IMR-90 (cell line): ENCODE measurements at regions not wholly inside any gene's neighbourhood (a gene's known extent, or its start where the extent isn't known, plus 50 kb on each side); places are given as distances from the start of the nearest gene placed in this dataset.

ENCODE experiments used
- ATAC-seq: fragments of 200-7000 bp; cut with Tn5 transposase; 2 replicates; pipeline ENCODE4 v1.9.1; 2020; ENCODE audit warnings: low read depth, mild to moderate bottlenecking, moderate library complexity
- BruUV-seq: library from RNA; stranded (reverse); fragments of 400-500 nt; replicated peaks from 2 replicates; lab custom pipeline; 2021; lab: Mats Ljungman, UMichigan
- CTCF ChIA-PET: fragments of 300-600 bp; formaldehyde crosslinking; extraction: SDS; loops from one replicate; lab custom pipeline; 2021; ENCODE audit warnings: antibody characterized with exemption; lab: Yijun Ruan, JAX
- POLR2A ChIA-PET: fragments of 300-600 bp; sonication (Branson Sonifier 250); formaldehyde crosslinking; loops from one replicate; lab custom pipeline; 2022; ENCODE audit warnings: antibody characterized with exemption; ENCODE audit not compliant: unreplicated experiment; lab: Charles Lee
- DNase-seq: peaks from one replicate; pipeline ENCODE4 v3.0.0; 2013
- H2AFZ ChIP-seq: replicated peaks from 2 replicates; pipeline ENCODE3; 2013; ENCODE audit warnings: low read length, mild to moderate bottlenecking; ENCODE audit not compliant: poor library complexity
- H2AK5ac ChIP-seq: 2 replicates; pipeline ENCODE4 v1.6.1; 2013; ENCODE audit warnings: low read depth, low read length, inconsistent platforms
- H2AK9ac ChIP-seq: replicated peaks from 2 replicates; pipeline ENCODE3; 2013; ENCODE audit warnings: mild to moderate bottlenecking, low read depth, low read length, moderate library complexity; ENCODE audit not compliant: poor library complexity
- H2BK120ac ChIP-seq: 2 replicates; pipeline ENCODE4 v1.6.1; 2013; ENCODE audit warnings: low read depth, low read length, inconsistent platforms
- H2BK15ac ChIP-seq: 3 replicates; pipeline ENCODE4 v1.6.1; 2013; ENCODE audit warnings: low read depth, low read length, inconsistent platforms
- H2BK20ac ChIP-seq: 2 replicates; pipeline ENCODE4 v1.6.1; 2013; ENCODE audit warnings: low read depth, mild to moderate bottlenecking, inconsistent platforms, low read length, moderate library complexity
- H2BK5ac ChIP-seq: 2 replicates; pipeline ENCODE4 v1.6.1; 2013; ENCODE audit warnings: mild to moderate bottlenecking, low read depth, low read length, inconsistent platforms; ENCODE audit not compliant: poor library complexity, severe bottlenecking
- H3K14ac ChIP-seq: replicated peaks from 2 replicates; pipeline ENCODE4 v1.6.1; 2013; ENCODE audit warnings: low read depth, low read length, inconsistent platforms
- H3K18ac ChIP-seq: 2 replicates; pipeline ENCODE4 v1.6.1; 2013; ENCODE audit warnings: low read depth, low read length, control low read depth
- H3K23ac ChIP-seq: 2 replicates; pipeline ENCODE4 v1.6.1; 2013; ENCODE audit warnings: low read depth, low read length, inconsistent platforms
- H3K27ac ChIP-seq: 2 replicates; pipeline ENCODE4 v1.5.1; 2013; ENCODE audit warnings: mild to moderate bottlenecking, control low read depth, low read length; ENCODE audit not compliant: insufficient read depth
- H3K27me3 ChIP-seq: 2 replicates; pipeline ENCODE4 v1.6.1; 2013; ENCODE audit warnings: low read length; ENCODE audit not compliant: control insufficient read depth, insufficient read depth
- H3K36me3 ChIP-seq: 2 replicates; pipeline ENCODE4 v1.6.1; 2013; ENCODE audit warnings: low read length, mixed read lengths; ENCODE audit not compliant: control insufficient read depth, insufficient read depth
- H3K4ac ChIP-seq: 2 replicates; pipeline ENCODE4 v1.6.1; 2013; ENCODE audit warnings: low read depth, low read length, inconsistent platforms
- H3K4me1 ChIP-seq: 2 replicates; pipeline ENCODE4 v1.6.1; 2013; ENCODE audit warnings: low read length, mixed read lengths; ENCODE audit not compliant: control insufficient read depth, insufficient read depth
- H3K4me2 ChIP-seq: 2 replicates; pipeline ENCODE4 v1.6.1; 2013; ENCODE audit warnings: low read depth, mild to moderate bottlenecking, control low read depth, low read length, moderate library complexity
- H3K4me3 ChIP-seq: 2 replicates; pipeline ENCODE4 v1.5.1; 2013; ENCODE audit warnings: low read depth, mild to moderate bottlenecking, control low read depth, low read length, moderate library complexity; ENCODE audit not compliant: insufficient read depth
- H3K56ac ChIP-seq: 2 replicates; pipeline ENCODE4 v1.6.1; 2013; ENCODE audit warnings: low read length, inconsistent platforms; ENCODE audit not compliant: insufficient read depth; ENCODE audit errors: extremely low read depth
- H3K79me1 ChIP-seq, 2 experiments: 2 replicates each; pipeline ENCODE4 v1.6.1; 2013; ENCODE audit warnings: low read length in 2 of 2, inconsistent platforms in 1 of 2, low read depth in 1 of 2
- H3K9ac ChIP-seq: 2 replicates; pipeline ENCODE4 v1.6.1; 2013; ENCODE audit warnings: low read depth, low read length, control low read depth
- H3K9me1 ChIP-seq: 2 replicates; pipeline ENCODE4 v1.6.1; 2013; ENCODE audit warnings: low read length, inconsistent platforms; ENCODE audit not compliant: insufficient read depth
- H3K9me3 ChIP-seq: 2 replicates; pipeline ENCODE4 v1.6.1; 2013; ENCODE audit warnings: low read length; ENCODE audit not compliant: control insufficient read depth, insufficient read depth
- H4K20me1 ChIP-seq: 2 replicates; pipeline ENCODE4 v1.6.1; 2013; ENCODE audit warnings: low read length, inconsistent platforms; ENCODE audit not compliant: insufficient read depth
- H4K5ac ChIP-seq: 2 replicates; pipeline ENCODE4 v1.6.1; 2013; ENCODE audit warnings: mild to moderate bottlenecking, low read depth, low read length, control low read depth
- H4K8ac ChIP-seq, 2 experiments: 2 replicates each; pipeline ENCODE4 v1.6.1; 2013; ENCODE audit warnings: low read depth in 2 of 2, low read length in 2 of 2, control low read depth in 1 of 2, inconsistent platforms in 1 of 2
- H4K91ac ChIP-seq: 2 replicates; pipeline ENCODE4 v1.6.1; 2013; ENCODE audit warnings: low read depth, low read length, inconsistent platforms; ENCODE audit not compliant: insufficient read depth
- BHLHE40 ChIP-seq: fragments of 150-350 bp; IDR thresholded peaks from 2 replicates; pipeline ENCODE4 v1.6.1; 2016; ENCODE audit warnings: mild to moderate bottlenecking, low read depth, low read length
- CEBPB ChIP-seq: IDR thresholded peaks from 2 replicates; pipeline ENCODE4 v1.6.1; 2012; ENCODE audit warnings: low read depth, low read length, improper control_type of control experiment
- CHD1 ChIP-seq: IDR thresholded peaks from 2 replicates; pipeline ENCODE4 v1.6.1; 2012; ENCODE audit warnings: low read depth, low read length, improper control_type of control experiment
- CTCF ChIP-seq: conservative IDR thresholded peaks from 2 replicates; pipeline ENCODE4 v1.5.1; 2012; ENCODE audit warnings: mild to moderate bottlenecking, low read depth, low read length, improper control_type of control experiment
- ELK1 ChIP-seq: fragments of 150-350 bp; IDR thresholded peaks from 2 replicates; pipeline ENCODE4 v1.6.1; 2016; ENCODE audit warnings: low read depth, mild to moderate bottlenecking, low read length, moderate library complexity, borderline replicate concordance
- FOS ChIP-seq: fragments of 150-350 bp; IDR thresholded peaks from 2 replicates; pipeline ENCODE4 v1.6.1; 2016; ENCODE audit warnings: low read depth, low read length
- MAFK ChIP-seq: IDR thresholded peaks from 2 replicates; pipeline ENCODE4 v1.6.1; 2012; ENCODE audit warnings: low read depth, low read length, improper control_type of control experiment
- MAZ ChIP-seq: IDR thresholded peaks from 2 replicates; pipeline ENCODE4 v1.6.1; 2012; ENCODE audit warnings: low read depth, mild to moderate bottlenecking, low read length, improper control_type of control experiment, moderate library complexity, borderline replicate concordance
- MXI1 ChIP-seq: IDR thresholded peaks from 2 replicates; pipeline ENCODE4 v1.6.1; 2012; ENCODE audit warnings: low read depth, mild to moderate bottlenecking, low read length, moderate library complexity, borderline replicate concordance
- NFE2L2 ChIP-seq: fragments of 150-350 bp; IDR thresholded peaks from 2 replicates; pipeline ENCODE4 v1.6.1; 2016; ENCODE audit warnings: low read depth, mild to moderate bottlenecking, low read length
- POLR2A ChIP-seq: IDR thresholded peaks from 2 replicates; pipeline ENCODE4 v1.6.1; 2012; ENCODE audit warnings: mild to moderate bottlenecking, low read depth, low read length
- RAD21 ChIP-seq: IDR thresholded peaks from 2 replicates; pipeline ENCODE4 v1.6.1; 2012; ENCODE audit warnings: low read length, improper control_type of control experiment
- RCOR1 ChIP-seq: IDR thresholded peaks from 2 replicates; pipeline ENCODE4 v1.6.1; 2012; ENCODE audit warnings: mild to moderate bottlenecking, low read length, improper control_type of control experiment; ENCODE audit not compliant: insufficient replicate concordance
- RFX5 ChIP-seq: IDR thresholded peaks from 2 replicates; pipeline ENCODE4 v1.8.0; 2012; ENCODE audit warnings: low read depth, mild to moderate bottlenecking, low read length, moderate library complexity
- SMC3 ChIP-seq: fragments of 150-350 bp; IDR thresholded peaks from 2 replicates; pipeline ENCODE4 v1.6.1; 2016; ENCODE audit warnings: low read depth, mild to moderate bottlenecking, antibody characterized with exemption, low read length, moderate library complexity
- USF2 ChIP-seq: fragments of 150-350 bp; IDR thresholded peaks from 2 replicates; pipeline ENCODE4 v1.6.1; 2017; ENCODE audit warnings: mild to moderate bottlenecking, antibody characterized with exemption, low read length, low read depth
- WGBS, 2 experiments: methylation state at CpG; one replicate each; pipeline versions ENCODE4 v1.1.5 to v1.1.7; 2013; ENCODE audit warnings: missing lambda C conversion rate in 2 of 2; ENCODE audit not compliant: insufficient read length in 1 of 2; ENCODE audit errors: extremely low coverage in 2 of 2; 5-methylcytosine and 5-hydroxymethylcytosine counted together
- dilution Hi-C: fragments of 300-500 bp; cut with HindIII; formaldehyde crosslinking; loops from one replicate; pipeline ENCODE4 v1.14.3; 2018; ENCODE audit warnings: low sequenced_read_pairs; ENCODE audit not compliant: unreplicated experiment
- in situ Hi-C: fragments of 300-500 bp; cut with MboI; formaldehyde crosslinking; loops from 3 replicates; pipeline ENCODE4 v1.14.3; 2019; ENCODE audit warnings: low sequenced_read_pairs, inconsistent platforms, mixed read lengths
- intact Hi-C: fragments of 100-400 bp; cut with micrococcal nuclease; formaldehyde crosslinking; loops from 2 replicates; pipeline ENCODE4 v1.10.0; 2022

GRCh38 chr15:95127356-95127755 is 896.0 kb downstream of the MCTP2 start:
- H3K79me1 ChIP-seq: no peaks in the 10 kb centered on the region
- H3K9ac ChIP-seq: no peak overlapping the region
- dilution Hi-C loops: no loop called here
- BruUV-seq: no TSS peak
- WGBS, 2 experiments: no CpG with 5 or more reads among the region's 3 CpGs
- H3K14ac ChIP-seq: no peak overlapping the region
- H3K36me3 ChIP-seq: no peaks in the 10 kb centered on the region
- peak; percentile 30 for DNase-seq
- CTCF ChIA-PET: no interaction called here
- H3K56ac ChIP-seq: no peak overlapping the region
- H2AFZ ChIP-seq: no peak overlapping the region
- no peak overlapping the region for H2BK5ac ChIP-seq
- no peak overlapping the region for H2BK15ac ChIP-seq
- no peaks in the 10 kb centered on the region for H3K9me1 ChIP-seq
- TF ChIP-seq NFE2L2 (no peak), MXI1 (no peak), RCOR1 (no peak), RAD21 (no peak), USF2 (no peak), BHLHE40 (no peak), POLR2A (no peak), ELK1 (no peak), RFX5 (no peak), CEBPB (no peak), SMC3 (no peak), CHD1 (no peak), MAZ (no peak), FOS (no peak), CTCF (no peak), MAFK (no peak)
- H3K4ac ChIP-seq: no peak overlapping the region
- no peaks in the 10 kb centered on the region for H3K27me3 ChIP-seq
- no peak overlapping the region for H3K23ac ChIP-seq
- no peaks in the 10 kb centered on the region for H3K9me3 ChIP-seq
- in situ Hi-C loops: no loop called here
- H4K5ac ChIP-seq: no peak overlapping the region
- H4K20me1 ChIP-seq: no peaks in the 10 kb centered on the region
- H3K27ac ChIP-seq: no peak overlapping the region
- peaks cover 2% of the 10 kb centered on the region; the same call in 1 of the 2 replicates for H3K4me1 ChIP-seq
- POLR2A ChIA-PET: no interaction called here
- no peak overlapping the region for H3K4me3 ChIP-seq
- H2BK20ac ChIP-seq: no peak overlapping the region
- H3K18ac ChIP-seq: no peak overlapping the region
- no peak overlapping the region for H2BK120ac ChIP-seq
- intact Hi-C loops: no loop called here
- H3K4me2 ChIP-seq: no peak overlapping the region
- no peak overlapping the region for H4K91ac ChIP-seq
- no peak overlapping the region for H2AK9ac ChIP-seq
- ATAC-seq: no peak; the same call in 1 of the 2 replicates
- no peak overlapping the region for H2AK5ac ChIP-seq
- no peak overlapping the region for H4K8ac ChIP-seq
